HG02870 (cell line): ENCODE measurements at regions not wholly inside any gene's neighbourhood (a gene's known extent, or its start where the extent isn't known, plus 50 kb on each side); places are given as distances from the start of the nearest gene placed in this dataset.

Experiments
- ATAC-seq: cut with Tn5 transposase; IDR thresholded peaks from one replicate; pipeline ENCODE4 v1.9.1; 2021; ENCODE audit warnings: mild to moderate bottlenecking, moderate library complexity; ENCODE audit not compliant: unreplicated experiment

DNA sequence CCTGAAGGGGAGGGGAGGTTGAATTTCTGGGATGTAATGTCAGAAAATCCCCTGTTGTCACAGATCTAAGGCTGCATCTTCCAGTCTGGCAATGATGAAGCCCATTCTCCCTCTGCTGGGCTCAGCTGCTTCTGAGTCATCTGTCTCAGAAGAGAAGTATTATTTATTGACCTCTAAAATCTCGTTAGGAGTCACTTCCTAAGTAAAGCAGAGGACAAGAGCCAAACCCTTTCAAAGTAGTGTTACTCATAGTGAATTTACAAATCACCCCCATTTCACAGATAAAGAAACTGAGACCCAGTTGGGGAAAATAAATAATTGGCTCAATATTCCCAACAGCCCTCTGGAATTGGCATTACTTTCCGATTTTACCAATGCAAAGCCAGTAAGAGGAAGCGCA is 167.3 kb upstream of the SKOR2 start:
- ATAC-seq = no peak

DNA sequence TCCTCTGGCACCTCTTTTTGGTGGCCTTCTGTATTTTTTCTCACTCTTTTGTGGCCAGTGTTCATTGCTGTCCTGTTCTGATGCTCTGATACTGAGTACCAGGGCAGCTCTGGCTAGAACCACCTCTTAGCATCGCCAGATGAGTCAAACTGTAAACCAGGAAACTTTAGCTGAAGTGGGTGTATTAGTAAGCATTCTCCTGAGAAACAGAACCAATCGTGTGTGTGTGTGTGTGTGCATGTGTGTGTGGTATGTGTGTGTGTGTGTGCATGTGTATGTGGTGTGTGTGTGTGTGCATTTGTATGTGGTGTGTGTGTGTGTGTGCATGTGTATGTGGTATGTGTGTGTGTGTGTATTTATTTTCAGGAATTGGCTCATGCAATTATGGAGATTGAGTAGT is 166.3 kb upstream of the SKOR2 start:
- peak; percentile 55 for ATAC-seq

DNA sequence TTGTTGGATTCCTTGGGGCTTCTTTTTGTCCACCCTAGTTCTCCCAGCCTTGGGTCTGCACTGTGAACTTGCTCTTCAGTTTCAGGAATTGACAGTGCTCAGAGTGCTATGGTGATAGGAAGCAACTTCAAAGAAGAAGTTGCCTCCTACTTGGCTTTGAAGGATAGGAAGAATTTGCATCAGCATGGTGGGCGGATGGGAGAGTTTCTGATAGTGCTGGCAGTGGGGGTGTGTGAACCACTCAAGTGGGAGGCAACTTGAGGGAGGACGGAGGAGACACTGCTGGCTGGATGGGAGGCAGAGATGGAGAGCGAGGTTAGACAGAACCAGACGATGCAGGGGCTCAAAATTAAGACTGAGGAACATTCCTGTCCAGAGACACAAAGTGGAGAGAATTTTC is 164.4 kb upstream of the SKOR2 start:
- no peak for ATAC-seq

DNA sequence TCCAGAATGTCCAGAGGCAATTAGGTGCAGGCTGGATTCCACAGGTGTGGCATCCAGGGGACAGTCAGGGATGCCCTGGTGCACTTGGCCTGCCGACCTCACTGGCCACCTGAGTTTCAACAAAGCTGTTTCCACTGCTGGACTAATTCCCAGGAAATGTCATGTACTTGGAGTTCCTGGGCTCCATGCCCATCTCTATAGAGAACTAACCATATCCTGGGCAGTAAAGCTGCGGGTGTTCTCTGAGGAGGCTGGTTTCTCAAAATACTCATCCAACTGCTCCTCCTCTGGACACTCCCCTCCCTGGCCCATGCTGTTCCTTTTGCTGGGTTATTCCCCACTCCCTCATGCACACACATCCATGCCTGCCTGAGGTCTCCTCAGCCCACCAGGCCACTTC is 161.9 kb upstream of the SKOR2 start:
- ATAC-seq = no peak

DNA sequence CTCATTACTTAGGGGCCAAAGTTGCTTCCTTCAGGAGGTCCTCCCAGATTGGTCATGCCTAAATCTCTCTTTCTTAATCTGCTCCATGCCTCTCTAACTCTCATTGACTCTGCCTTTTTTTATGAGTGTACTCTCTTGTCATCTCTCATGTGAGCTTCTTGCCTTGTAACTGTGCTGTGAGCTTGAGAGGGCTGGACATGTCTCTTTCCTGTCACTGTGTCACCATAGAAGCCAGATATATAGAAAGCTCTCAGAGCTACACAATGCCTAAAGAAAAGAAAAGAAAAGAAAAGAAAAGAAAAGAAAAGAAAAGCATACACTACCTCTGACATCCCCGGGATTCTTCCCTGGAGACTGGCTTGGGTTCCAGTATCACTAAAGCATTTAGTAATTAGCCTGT is 161.5 kb upstream of the SKOR2 start:
- ATAC-seq = no peak

DNA sequence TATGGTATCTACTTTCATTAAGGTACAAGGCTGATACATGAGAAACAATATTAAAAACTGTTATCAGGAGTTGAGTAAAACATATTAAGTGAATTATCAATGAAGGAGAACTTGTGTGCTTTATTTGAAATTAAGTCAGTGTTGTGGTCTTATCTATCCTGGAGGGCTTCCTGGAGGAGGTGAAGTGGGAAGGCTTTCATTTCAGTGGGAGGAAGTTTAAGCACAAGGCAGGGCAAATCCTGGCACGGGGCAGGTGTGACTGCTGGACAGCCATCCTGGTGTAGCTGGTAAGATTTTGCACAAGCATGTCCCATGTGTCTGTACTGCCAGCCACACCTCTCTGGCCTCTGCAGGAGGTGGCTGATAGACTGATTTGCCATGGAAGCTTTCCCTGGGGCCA is 159.7 kb upstream of the SKOR2 start:
- no peak for ATAC-seq

DNA sequence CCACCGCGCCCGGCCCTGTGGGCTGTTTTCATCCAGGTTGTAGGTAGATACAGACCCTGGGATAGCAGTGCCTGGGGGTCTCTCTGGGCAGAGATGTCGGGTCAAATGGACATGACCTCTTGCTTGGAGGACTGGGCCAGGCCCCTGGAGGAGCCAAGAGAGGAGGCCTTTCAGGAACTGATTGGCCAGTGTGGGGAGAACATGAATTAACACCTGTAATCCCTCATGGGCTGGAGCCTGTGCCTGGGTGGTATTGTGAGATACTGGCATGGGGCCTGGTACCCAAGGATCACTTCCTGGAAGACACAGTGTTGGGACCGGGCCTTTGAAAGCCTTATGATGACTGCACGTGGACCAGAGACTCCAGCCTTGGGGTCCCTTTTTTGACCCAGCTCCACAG is 158.7 kb upstream of the SKOR2 start:
- ATAC-seq = no peak

DNA sequence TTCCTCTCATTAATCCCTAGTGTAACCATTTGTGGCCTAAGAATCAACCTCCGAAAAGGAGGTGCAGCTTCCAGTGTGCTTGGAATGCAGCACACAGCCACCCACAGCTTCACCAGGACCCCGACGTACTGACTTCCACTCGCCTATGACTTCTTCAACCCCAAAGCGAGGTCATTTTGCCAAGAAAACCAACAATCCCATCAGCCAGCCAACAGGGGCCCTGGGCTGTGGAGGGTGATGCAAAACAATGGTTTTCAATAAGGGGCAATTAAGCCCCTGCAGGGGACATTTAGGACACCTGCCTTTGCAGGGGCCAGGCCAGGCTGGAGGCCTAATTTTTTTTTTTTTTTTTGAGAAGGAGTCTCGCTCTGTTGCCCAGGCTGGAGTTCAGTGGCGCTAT is 158.1 kb upstream of the SKOR2 start:
- no peak for ATAC-seq

DNA sequence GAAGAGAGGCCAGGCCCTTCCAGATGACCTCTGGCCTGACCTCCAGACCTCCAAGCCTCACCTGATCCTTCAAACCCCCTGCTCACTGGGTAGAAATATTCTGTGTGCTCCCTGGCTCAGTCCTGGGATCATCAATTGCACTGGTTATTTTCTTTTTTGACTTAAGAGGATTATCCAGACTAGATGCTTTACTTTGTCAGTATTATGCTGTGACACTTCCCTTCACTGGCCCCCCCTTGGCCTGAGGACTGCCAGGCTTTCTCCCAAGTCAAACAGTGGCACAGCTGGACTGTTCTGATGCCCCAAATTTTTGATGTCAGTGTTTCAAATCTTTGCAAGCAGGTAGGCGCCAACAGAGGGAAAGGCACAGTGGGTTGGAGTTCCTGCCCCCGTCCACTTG is 156.3 kb upstream of the SKOR2 start:
- ATAC-seq = no peak

DNA sequence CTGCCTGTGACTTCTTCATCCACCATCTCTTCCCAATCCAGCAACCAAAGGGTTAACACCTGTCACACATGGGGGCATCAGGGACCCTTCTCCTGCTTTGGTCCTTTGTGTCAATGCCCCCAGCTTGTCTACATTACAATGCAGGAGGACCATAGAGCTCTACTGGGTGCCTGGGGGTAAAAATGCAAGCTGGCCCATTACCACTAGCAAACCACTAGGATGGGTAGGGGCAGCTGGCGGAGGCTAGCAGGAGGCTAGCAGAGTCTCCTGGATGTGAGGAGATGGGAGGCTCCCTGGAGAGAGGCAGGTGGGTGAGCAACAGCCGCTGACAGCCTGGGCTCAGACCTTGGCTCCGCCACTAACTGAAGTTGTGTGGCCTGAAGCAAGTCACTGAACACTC is 153.4 kb upstream of the SKOR2 start:
- no peak for ATAC-seq

DNA sequence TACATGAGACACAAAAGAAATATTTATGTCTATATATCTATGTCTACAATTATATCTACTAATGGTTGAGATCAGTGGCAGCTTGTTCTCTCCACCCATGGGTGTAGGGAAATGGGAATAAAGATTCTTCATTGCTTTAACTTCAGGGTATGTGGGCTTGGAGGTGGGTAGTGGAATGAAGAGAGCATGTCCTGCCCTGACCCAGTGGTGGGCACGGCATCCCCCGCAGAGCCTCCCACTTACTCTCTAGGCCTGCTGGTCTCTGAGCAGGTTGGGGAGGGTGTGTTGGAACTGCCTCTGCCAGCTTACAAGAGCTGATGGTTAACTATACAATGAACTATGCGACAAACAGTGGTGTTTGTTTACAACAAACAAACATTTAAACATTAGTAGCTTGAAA is 152.5 kb upstream of the SKOR2 start:
- ATAC-seq = no peak

DNA sequence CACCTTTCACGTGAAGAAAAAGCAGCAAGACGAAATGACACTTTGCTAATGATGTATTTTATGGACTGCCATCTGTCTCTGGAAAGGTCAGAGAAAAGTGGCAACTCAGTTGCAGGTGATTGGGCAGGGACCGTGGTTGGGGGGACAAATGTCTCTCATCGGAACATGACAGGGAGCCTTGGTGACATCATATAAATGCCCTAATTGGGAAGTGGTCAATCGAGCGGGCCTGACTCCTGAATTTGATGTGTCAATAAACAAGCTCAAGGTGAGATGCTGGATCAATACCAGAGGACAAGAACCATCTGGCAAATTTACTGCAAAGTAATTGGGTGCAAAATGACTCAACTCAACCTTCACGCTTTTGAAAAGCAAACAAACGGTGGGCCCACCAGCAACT is 151.9 kb upstream of the SKOR2 start:
- no peak for ATAC-seq

DNA sequence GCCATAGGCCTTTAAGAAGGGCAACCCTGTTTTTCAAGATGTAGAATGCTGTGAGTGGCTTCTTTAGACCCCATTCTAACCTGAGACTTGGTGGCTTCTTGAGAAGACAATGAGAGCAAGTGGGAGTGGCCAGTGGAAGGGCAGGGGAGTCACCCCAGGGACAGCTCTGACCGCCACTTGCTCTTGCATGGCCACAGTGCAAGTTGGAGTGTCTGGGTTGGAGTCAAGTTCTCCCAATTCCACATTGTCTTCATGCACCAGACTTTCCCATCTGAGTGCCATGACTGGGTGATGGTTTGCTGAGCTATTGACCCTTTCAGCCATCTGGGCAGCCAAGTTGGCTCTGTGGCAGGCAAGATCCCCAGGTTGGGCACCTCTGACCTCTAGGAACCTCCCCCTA is 148.0 kb upstream of the SKOR2 start:
- no peak for ATAC-seq

DNA sequence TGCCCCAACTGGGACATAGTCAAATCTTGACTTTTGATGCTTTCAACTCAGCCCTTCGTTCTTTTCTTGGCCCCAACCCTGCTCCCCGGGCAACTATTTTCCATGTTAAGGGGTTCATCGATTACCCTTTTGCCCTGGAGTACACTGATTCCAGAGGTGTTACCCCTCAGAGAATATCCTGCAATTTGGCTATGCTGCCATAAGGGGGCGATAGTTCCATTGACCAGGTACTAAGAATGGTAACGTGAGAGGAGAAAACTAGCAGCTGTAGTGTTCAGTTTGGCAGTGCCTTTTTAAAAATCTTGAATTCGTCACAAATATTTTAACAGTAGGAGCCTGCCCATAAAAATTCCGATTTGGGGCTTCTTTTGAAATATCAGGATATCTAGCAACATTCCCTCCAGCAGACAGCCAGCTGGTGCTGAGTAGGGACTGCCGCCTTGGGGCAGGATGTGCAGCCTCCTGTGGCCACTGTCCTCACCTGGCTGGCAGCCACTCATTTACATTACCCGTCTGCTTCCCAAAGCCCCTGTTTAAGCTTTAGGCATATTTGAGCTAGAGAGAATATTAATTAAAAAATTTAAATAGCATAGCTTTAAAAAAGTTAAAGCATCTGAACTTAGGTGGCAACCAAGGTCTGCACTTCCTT is 146.3 kb upstream of the SKOR2 start:
- no peak for ATAC-seq

DNA sequence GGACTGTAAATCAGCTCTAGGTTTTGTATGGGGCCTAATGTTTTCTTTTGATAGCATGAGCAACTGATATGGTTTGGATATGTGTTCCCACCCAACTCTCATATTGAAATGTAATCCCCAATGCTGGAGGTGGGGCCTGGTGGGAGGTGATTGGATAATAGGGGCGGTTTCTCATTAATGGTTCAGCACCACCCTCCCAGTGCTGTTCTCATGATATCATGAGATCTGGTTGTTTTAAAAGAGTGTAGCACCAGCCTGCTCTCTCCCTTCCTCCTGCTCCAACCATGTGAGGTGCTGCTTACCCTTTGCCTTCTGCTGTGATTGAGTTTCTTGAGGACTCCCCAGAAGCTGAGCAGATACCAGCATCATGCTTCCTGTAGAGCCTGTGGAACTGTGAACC is 140.2 kb upstream of the SKOR2 start:
- ATAC-seq = no peak

DNA sequence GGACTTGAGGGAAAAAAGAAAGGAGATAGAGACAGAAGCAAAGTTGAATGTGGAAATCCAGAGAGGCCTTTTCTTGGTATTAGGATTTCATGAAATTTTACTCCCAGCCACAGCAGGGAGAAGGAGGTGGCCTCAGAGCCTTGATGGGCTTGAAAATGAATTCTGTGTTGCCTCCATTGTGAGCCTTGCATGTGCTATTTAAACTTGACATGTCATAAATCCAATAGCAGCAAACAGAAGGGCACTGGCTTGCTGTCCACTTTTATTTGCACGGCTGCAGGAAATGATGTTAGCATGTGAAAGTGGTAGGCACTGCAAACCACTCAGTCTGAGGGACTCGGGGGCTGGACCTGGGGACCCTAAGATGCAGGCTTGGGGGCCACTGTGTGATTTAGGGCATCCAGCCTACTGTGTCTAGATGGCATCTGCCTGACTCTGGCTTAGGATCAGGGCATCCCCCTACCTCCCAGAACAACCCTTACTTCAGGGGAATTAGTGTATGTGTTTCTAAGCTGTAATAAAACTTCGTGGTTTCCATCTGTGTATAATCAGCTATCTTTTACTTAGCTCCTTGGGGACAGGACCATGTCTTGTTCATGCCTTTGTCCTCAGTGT is 139.1 kb upstream of the SKOR2 start:
- ATAC-seq = no peak

DNA sequence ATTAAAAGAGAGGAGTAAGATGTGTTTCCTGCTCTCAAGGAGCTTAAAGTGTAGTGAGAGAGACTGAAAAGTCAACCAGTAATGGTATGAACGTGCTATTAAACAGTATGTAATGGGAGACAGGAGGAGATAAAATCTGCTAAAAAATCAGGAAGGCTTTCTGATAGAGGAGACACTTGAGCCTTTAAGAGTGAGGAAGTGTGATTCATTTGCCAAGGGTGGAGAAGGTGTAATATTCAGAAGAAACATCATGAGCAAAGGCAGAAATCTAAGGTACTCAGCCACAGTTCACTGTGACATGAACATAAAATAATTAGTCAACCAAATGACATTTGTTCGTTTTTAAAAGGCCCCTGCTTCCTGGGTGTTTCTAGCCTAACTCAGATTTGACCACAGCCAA is 137.8 kb upstream of the SKOR2 start:
- no peak for ATAC-seq

DNA sequence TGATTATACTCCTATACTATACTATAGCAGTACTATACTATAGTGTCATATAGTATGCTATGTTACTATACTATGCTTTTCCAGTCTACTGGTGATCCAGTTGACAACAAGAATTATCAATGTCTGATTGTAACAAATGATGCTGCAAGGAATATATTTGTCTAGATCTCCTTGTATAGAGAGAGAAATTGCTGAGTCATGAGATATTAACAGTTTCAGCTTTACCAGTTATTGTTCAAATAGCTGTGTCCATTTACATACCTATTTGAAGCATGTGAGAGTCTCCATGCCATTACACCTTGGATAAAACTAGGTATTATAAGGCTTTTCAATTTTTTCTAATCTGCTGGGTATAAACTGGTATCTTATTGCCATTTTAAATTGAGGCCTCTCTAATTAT is 136.4 kb upstream of the SKOR2 start:
- ATAC-seq = no peak

DNA sequence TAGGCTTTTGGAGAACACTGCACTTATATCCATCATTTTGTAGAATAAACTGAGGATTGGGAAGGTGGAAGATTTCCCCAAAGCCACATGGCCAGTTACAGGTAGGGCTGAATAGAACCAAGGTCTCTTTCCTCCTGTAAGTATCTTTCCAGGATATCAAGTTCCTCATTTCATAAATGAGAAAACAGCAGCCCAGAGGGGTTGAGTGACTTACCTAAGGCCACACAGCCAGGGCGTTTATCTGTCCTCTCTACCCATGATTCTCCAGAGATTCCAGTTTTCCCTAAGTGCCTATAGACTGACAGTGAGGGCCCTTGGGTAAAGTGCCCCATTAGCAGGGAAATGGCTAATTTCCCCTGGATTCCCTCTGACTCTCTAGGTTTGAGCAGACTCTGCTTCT is 132.3 kb upstream of the SKOR2 start:
- no peak for ATAC-seq

DNA sequence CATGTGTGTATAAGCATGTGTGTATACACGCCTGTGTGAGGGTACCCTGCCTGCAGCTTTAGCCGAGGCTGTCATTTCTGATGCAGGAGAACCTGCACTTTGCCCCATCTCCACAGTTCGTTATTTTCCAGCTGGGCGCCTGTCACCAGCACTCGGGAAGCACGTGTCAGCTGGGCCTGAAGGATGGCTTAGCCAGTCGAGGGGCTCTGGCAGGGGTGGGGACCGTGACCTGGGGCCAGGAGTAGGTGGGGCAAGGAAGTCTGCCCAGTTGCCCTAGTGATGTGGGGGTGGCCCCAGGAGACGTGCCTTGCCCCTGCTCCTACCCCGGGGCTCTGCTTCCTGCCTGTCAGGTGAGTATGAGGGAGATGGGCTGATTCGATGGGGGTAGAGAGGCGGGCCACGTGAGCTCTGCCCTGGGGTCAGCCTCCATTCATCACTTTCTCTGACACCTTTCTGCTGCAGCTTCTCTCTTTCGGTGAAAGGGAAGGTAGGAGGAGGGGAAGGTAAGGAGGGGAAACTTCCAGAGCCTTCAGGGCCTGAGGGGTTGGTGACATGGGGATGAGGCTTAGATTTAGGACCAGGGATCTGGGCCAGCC is 130.6 kb upstream of the SKOR2 start:
- ATAC-seq = no peak

DNA sequence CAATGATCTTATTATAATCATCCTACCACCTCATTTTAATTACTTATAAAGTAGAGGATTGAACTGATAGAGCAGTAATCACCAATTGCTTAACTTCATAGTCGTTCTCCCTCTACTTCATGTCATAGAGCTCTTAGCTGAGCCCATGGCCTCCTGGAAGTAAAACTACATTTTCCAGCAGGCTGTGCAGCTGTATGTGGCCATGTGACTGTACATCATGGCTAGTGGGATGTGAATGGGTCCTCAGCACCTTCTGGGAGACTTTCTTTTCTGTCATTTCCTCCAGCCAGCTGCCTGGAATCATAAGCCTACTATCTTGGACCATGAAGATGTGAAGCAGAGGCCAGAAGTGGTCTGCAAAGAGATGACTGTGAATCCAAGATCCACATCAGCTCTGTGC is 128.7 kb upstream of the SKOR2 start:
- ATAC-seq = no peak

DNA sequence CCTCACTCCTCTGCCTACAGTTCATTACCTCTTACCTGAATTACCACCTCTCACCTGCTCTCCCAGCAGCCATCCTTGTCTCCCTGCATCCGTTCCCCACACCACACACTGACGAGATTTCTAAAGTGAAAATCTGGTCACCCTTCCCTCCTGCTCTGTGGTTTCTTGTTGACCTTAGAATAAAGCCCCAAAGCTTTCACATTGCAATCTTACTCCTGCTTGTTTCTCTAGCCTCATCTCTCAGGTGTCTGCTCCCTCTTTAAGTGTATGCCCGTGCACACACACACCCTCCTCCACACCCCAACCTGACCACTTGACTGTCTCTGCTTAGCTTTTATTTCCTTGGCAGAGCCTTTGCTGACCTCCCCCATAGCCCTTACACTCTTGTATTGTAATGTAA is 122.0 kb upstream of the SKOR2 start:
- no peak for ATAC-seq

DNA sequence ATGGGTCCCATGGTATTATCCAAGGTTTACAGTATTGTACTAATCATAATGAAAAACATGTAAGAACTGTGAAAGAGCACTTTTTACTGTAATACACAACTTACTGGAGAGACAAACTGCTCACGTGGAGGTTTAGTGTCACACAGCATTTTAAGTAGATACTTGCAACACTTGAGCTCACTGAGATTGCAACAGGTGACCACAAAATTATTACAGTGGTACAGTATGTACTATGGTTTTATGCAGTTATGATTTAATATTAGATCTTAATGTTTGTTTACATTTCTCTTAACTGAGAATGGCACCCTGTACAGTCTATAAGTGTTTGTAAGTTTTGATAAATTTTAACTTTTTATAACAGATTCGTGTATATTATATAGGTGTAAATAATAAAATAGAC is 118.6 kb upstream of the SKOR2 start:
- ATAC-seq = no peak
